ENCODE measurements at regions not wholly inside any gene's neighbourhood (a gene's known extent, or its start where the extent isn't known, plus 50 kb on each side); places are given as distances from the start of the nearest gene placed in this dataset.

GRCh38 chr12:125201090-125201489 is 135.9 kb downstream of the AACS start:
- TF ChIP-seq POLR2AphosphoS5 (IDR thresholded peaks at IDR 0.05; ENCODE audit: low read depth) (no peak), CTCF (IDR thresholded peaks at IDR 0.05; ENCODE audit: insufficient read depth, low read length) (no peak)

Measured in HL-60 (cell line).